T follicular helper cell (primary cell): ENCODE measurements at regions not wholly inside any gene's neighbourhood (a gene's known extent, or its start where the extent isn't known, plus 50 kb on each side); places are given as distances from the start of the nearest gene placed in this dataset.

Experiments
- DNase-seq: peaks from one replicate; pipeline ENCODE4 v3.0.0-alpha.2; 2020; ENCODE audit warnings: low read depth

- DNase-seq, result no peak
These were observed 136.5 kb upstream of the ADARB2 start for GRCh38 chr10:1873661-1874315.

- DNase-seq, result no peak
These were observed 134.9 kb upstream of the ADARB2 start for GRCh38 chr10:1872151-1872726.

GRCh38 chr10:1870491-1870890 is 133.2 kb upstream of the ADARB2 start:
- DNase-seq, result no peak

- no peak for DNase-seq
These were observed 132.5 kb upstream of the ADARB2 start for GRCh38 chr10:1869861-1870260.

GRCh38 chr10:1860351-1860750 is 123.0 kb upstream of the ADARB2 start:
- no peak for DNase-seq

- DNase-seq, result no peak
These were observed 121.2 kb upstream of the ADARB2 start for GRCh38 chr10:1858547-1858946.

- no peak for DNase-seq
These were observed 120.7 kb upstream of the ADARB2 start for GRCh38 chr10:1858048-1858447.

GRCh38 chr10:1855911-1856310 is 118.6 kb upstream of the ADARB2 start:
- DNase-seq, result no peak

GRCh38 chr10:1854271-1854670 is 116.9 kb upstream of the ADARB2 start:
- DNase-seq, result no peak

- DNase-seq, result no peak
These were observed 116.5 kb upstream of the ADARB2 start for GRCh38 chr10:1853801-1854200.

GRCh38 chr10:1852841-1853240 is 115.5 kb upstream of the ADARB2 start:
- DNase-seq, result no peak

GRCh38 chr10:1851762-1852161 is 114.4 kb upstream of the ADARB2 start:
- no peak for DNase-seq

GRCh38 chr10:1850971-1851527 is 113.7 kb upstream of the ADARB2 start:
- DNase-seq, result no peak

- no peak for DNase-seq
These were observed 110.0 kb upstream of the ADARB2 start for GRCh38 chr10:1847361-1847760.

GRCh38 chr10:1846032-1846431 is 108.7 kb upstream of the ADARB2 start:
- no peak for DNase-seq

- DNase-seq, result no peak
These were observed 104.4 kb upstream of the ADARB2 start for GRCh38 chr10:1841759-1842158.

GRCh38 chr10:1829712-1830111 is 92.4 kb upstream of the ADARB2 start:
- no peak for DNase-seq

- no peak for DNase-seq
These were observed 87.6 kb upstream of the ADARB2 start for GRCh38 chr10:1824928-1825327.

GRCh38 chr10:1814556-1814955 is 77.2 kb upstream of the ADARB2 start:
- DNase-seq, result no peak

GRCh38 chr10:1809139-1809741 is 71.9 kb upstream of the ADARB2 start:
- no peak for DNase-seq

- DNase-seq, result no peak
These were observed 70.6 kb upstream of the ADARB2 start for GRCh38 chr10:1807924-1808323.

- no peak for DNase-seq
These were observed 69.9 kb upstream of the ADARB2 start for GRCh38 chr10:1807196-1807595.

- no peak for DNase-seq
These were observed 65.1 kb upstream of the ADARB2 start for GRCh38 chr10:1802413-1802812.
